T47D (cell line): ENCODE measurements at regions not wholly inside any gene's neighbourhood (a gene's known extent, or its start where the extent isn't known, plus 50 kb on each side); places are given as distances from the start of the nearest gene placed in this dataset.

Experiments used
- DNase-seq, 2 experiments: peaks; one replicate each; pipeline versions ENCODE4 v3.0.0 to v3.0.0-alpha.2; 2011 to 2012; ENCODE audit warnings: low read depth in 1 of 2, low spot score in 1 of 2
- JUND ChIP-seq: IDR thresholded peaks from 2 replicates; pipeline ENCODE4 v1.6.1; 2012; ENCODE audit warnings: low read depth
- in situ Hi-C: cut with HindIII; loops from 2 replicates; pipeline ENCODE4 v1.10.0; 2016; ENCODE audit warnings: low sequenced_read_pairs, low pct_unique_long_range_greater_than_20kb

DNA sequence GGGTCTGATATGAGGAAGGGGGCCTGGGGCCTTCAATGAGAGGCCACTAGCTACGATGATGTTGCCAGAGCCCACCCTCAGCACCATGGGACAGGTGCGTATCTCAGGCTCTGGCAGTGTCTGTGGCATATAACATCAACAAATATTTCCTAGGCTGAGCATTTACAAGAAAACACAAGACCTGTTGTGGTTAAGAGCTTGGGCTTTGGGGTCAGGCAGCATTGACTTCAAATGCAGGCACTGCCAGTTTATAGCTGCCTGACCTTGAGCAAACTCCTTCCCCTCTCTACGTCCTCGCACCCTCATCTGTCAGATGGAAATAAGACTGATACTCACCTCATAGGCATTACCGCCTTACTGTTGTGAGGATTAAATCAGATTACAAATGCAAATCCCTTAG lies 156.0 kb downstream of the KATNAL1 start:
- TF ChIP-seq JUND: no peak
- in situ Hi-C loops: no loop called here
- DNase-seq: no peak

DNA sequence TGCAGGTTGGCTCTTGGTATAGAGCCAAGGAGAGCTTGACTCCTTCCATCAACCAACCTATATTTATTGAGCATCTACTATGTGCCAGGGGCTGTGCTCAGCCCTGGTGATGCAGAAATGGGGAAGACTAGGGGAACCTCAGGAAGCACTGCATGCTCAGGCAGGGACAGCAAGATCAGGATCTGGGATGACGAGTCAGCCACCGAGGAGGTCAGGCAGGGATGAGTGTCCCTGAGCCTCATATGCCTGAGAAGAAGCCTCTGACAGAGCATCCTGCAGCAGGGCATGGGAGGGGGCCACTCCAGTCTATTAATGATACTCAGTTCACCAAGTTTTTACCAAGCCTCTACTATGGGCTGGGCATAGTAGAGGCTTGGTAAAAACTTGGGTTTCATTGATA lies 158.1 kb downstream of the KATNAL1 start:
- in situ Hi-C loops: no loop called here
- DNase-seq: no peak
- TF ChIP-seq JUND: no peak

DNA sequence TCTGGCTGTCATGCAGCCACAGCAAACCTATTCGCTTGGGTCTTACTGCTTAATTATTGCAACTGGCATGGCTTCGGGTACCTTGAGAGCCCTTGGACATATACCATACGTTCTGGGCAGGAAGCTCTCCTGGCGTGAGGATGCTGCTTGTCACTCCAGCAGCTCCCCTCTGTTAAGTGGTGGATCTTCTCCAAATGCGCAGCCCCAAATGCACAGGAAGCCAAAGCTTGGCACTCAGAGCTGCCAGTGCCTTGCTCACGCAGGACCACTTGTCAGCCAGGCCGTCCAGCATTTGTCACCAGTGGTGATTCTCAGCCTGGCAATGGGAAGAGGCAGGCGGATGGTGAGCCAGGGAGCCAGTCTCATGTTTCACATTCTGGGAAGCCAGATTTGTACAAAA lies 158.6 kb downstream of the KATNAL1 start:
- DNase-seq: no peak
- in situ Hi-C loops: no loop called here
- no peak for TF ChIP-seq JUND

DNA sequence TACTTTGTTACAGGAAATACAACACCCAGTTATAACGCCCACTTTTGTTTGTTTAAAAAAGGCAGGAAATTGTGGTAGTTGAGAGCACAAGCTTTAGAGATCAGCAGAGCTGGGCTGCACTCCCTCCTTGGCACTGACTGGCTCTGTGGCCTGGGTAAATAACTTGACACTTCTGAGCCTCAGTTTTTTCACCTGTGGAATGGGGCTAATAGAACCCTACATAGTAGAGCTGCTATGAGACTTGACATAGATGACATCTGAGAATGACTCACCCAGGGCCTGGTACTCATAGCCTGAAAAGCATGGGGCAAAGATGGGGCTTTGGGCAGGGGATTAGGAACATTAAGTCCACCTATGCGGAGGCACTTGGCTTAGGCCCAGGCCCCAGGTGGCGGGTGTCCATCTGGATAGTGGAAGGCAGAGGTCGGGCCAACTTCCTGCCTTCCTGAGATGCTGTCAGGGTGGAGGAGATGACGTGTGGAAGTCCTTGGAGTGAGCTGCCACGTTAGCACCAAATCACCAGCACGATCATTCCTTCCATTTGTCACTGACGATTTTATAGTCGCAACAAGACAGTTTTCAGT lies 159.1 kb downstream of the KATNAL1 start:
- no peak for DNase-seq
- TF ChIP-seq JUND: no peak
- in situ Hi-C loops: no loop called here

DNA sequence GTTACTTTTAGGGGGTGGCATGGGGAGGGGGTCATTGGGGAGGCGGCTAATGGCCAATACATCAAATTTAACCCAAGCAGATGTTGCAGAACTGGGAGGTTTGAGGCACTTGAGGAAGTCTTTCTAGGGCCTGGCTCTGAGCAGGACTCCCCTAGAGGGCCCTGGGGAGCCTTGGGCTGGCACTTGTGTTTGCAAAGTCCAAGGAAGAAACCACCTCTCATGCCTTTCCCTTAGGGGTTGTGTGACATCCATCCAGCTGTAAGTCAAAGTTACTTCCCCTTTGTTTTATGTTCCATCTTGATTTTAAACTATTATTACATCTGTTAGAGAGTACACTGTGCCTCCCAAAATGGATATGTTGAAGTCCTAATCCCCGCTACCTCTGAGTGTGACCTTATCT lies 159.9 kb downstream of the KATNAL1 start:
- in situ Hi-C loops: no loop called here
- no peak for DNase-seq

DNA sequence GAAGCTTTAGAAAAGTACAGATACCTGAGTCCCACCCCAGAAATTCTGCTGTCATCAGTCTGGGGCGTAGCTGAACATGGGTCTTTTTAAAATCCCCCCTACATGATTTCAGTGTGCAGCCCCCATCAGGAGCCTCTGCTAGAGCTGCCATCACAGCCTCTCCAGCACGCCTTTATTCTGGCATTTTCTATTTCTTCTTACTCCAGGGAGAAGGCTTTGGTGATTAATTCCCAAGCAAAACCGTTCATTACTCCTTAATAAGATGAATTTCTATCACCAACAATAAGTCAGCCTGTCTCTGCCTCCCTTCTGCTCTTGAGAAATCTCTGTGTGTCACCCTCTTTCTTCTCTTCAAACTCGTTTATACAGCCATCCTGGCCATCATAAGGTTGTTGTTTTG lies 160.3 kb downstream of the KATNAL1 start:
- no peak for TF ChIP-seq JUND

More for the DNA sequence above, 159.9 kb downstream of the KATNAL1 start:
- TF ChIP-seq JUND: no peak

DNA sequence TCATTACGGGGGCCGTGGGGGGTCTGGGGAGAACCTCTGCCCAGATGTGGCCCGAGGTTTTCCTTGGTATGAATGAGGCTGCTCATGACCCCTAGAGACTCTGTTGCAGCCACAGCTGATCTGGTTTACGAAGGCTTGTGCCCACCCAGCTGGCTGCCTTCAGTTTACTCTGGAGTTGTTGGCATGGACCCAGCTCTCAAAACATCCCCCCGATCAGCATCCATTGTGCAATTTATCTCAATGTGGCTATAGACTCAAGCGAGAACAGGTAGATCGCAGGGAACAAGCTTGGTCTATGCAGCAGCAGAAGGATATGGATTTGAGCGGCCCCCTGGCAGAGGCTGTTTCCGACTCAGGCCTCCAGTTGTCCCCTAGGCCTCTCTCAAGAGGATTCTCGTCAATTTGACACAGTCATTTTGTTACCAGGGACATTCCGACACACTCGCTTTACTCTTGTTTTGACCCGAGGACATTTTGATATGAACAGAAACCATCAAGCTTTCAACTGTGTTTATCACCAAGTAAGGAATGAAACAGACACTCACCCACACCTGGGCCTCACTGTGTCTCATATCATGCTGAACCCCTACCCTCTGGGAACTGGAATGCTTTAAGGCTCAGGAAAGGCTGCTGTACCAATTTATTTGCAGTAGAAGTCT lies 161.5 kb downstream of the KATNAL1 start:
- no peak for DNase-seq
- in situ Hi-C loops: no loop called here
- no peak for TF ChIP-seq JUND

More for the DNA sequence above, 160.3 kb downstream of the KATNAL1 start:
- in situ Hi-C loops: no loop called here
- DNase-seq: no peak

DNA sequence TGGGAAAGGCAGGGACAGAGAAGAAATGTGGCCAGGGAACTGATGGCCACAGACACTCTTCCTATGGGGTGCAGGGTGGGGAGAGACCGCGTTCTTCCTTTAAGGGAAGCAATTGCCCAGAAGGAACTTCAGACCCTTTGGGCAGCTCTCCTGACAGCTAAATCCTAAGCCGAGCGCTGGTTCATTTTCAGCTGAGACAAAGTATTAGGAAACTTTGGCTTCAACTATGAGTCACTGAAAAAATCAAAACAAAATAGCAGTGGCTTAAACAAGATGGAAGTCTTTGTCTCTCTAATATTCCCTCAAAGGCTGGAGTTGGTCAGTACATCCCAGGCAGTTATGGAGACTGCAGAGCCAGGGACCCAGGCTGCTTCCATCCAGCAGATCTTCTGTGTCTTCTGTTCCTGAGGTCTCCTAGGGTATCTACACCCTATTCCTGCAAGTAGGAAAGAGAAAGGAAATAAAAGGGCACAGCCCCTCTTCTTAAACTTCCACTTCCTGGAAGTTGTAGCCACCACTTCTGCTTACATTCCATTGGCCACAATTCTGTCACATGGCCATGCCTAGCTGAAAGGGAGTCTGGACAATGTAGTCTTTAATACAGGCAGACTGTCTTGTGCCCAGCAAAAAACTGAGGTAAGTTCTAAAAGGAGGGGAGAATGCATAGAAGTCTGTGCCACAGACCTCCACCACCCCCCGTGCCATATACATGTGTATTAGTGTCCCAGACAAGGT lies 163.5 kb downstream of the KATNAL1 start:
- no peak for DNase-seq
- in situ Hi-C loops: no loop called here
- no peak for TF ChIP-seq JUND

DNA sequence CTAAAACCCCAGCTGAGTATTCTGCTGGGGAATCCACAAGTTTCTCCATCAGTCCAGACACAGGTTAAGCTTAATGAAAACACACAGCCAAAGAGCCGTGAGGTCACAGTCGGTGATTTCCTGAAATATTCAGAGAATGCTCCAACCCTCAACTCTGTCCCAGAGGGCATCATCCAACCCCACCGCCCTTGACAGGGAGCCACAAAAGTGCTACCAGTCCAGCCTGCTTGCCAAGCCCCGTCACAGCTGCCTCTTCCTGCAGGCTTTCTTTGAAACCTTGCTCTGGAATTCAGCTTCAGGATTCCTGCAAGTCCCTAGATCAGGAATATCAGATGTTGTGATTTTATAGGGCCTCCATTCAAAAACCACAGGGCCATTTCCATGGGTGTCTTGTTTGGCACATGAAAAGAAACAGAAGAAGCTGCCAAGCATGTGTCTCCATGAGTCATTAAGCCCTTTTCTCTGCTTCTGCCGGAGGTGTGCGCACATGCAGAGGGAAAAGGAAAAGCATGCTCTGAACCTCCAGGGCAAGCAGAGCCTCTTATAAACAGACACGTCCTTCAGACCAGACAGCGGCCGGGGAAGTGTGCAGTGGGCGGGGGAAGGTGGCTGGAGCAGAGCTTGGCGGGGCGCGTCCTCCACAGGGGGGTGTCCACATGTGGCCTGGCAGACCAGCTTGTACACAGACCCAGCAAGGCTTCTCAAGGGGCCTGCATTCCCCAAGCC lies 164.7 kb downstream of the KATNAL1 start:
- in situ Hi-C loops: no loop called here
- no peak for TF ChIP-seq JUND
- peak; percentile 32 to 64 for DNase-seq

DNA sequence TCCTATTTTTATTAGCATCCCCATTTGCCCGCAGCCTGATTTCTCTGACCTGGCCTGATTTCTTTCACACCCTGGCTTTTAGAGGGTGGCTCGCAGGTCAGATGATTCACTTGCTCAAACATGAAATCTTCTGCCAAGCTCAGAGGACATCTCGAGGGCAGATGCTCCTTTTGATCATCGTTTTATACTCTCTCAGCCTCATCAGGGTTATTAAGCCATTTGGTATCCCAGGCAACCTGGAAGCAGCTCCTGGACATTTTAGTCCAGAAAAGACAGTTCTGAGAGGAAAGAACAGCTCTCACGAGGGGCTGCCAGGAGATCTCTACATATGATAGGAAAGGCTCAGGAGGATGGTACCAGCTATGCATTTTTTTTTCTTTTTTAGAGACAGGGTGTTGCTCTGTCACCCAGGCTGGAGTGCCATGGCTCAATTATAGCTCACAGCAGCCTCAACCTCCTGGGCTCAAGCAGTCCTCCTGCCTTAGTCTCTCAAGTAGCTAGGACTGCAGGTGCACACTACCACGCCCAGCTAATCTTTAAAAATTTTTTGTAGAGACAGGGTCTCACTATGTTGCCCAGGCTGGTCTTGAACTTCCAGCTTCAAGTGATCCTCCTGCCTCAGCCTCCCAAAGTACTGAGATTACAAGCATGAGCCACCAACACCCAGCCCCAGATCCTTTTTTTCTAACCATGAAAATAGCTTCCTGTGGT lies 165.4 kb downstream of the KATNAL1 start:
- in situ Hi-C loops: no loop called here
- no peak for TF ChIP-seq JUND
- DNase-seq: no peak

DNA sequence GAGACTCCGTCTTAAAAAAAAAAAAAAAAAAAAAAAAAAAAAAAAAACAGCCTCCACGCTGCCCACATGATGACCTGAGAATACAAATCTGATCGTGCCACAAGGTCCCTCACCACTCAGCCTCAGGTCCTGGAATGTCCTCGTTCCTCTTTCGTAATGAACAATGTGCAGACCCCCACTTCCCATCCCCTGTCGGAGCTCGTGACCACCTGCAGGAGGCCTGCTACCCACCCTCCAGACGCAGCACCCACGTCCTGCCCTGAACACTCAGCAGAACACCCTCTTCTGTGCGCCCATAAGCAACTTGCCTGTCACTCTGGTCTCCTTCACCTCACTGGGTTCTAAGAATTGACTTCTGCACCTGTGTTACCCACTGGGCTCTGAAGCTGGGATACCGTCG lies 166.4 kb downstream of the KATNAL1 start:
- in situ Hi-C loops: no loop called here
- no peak for DNase-seq
- no peak for TF ChIP-seq JUND

DNA sequence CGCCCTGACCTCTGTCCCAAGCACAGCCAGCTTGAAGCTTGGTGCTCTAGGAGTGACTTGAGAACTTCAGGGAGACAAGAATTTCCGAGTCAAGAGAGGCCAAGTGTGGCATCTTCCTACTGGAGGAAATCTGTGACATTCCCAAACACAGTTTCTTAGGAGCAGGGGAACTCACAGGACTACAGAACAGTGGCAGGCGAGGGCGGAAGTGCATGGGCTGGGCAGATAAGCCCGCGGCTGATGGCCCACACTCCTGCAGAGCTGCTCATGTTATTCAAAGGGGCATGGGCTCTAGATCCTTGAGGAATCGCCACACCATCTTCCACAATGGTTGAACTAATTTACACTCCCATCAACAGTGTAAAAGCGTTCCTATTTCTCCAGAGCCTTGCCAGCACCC lies 168.8 kb downstream of the KATNAL1 start:
- DNase-seq: no peak
- in situ Hi-C loops: no loop called here
- no peak for TF ChIP-seq JUND

DNA sequence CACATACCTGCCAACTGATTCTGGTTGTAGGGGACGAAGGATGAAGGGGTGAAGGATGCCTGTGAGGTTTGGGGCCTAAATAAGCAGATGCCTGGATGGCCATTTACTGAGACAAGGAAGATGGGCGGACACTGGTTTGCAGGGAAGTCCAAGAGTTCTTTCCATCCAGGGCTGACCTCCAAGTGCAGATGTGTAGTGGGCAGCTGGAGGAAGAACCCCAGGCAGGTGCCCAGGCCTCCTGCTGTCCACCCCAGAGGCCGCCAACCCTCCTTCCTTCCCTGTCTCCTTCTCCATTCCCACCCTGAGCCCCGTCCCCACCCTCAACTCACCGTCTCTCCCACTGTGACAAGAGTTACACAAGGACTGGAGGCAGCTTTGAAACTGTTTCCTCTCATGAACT lies 171.5 kb downstream of the KATNAL1 start:
- no peak for DNase-seq
- in situ Hi-C loops: no loop called here

More for the DNA sequence above, 171.5 kb downstream of the KATNAL1 start:
- no peak for TF ChIP-seq JUND
